CD14-positive monocyte (primary cell): ENCODE measurements at regions not wholly inside any gene's neighbourhood (a gene's known extent, or its start where the extent isn't known, plus 50 kb on each side); places are given as distances from the start of the nearest gene placed in this dataset.

ENCODE experiments used
- DNase-seq, 3 donors: peaks; one replicate each; pipeline ENCODE4 v3.0.0-alpha.2; 2011 to 2022
- H2AFZ ChIP-seq: 2 replicates; pipeline ENCODE4 v1.6.0; 2012; ENCODE audit warnings: mild to moderate bottlenecking, low read depth, low read length, inconsistent platforms; ENCODE audit not compliant: insufficient read depth, poor library complexity, severe bottlenecking
- H3K27ac ChIP-seq, 2 donors: 1 replicate in 1 of 2; 2 replicates in 1 of 2; pipeline ENCODE4 v1.5.1; 2012 to 2013; ENCODE audit warnings: low read length in 2 of 2, control low read depth in 1 of 2, inconsistent platforms in 1 of 2, low read depth in 1 of 2, mild to moderate bottlenecking in 1 of 2
- H3K27me3 ChIP-seq, 2 donors: one replicate each; pipeline versions ENCODE4 v1.6.0 to v1.6.1; 2011 to 2013; ENCODE audit warnings: low read length in 2 of 2; ENCODE audit not compliant: control insufficient read depth in 2 of 2, insufficient read depth in 2 of 2
- H3K36me3 ChIP-seq, 2 donors: replicated peaks in 1 of 2; 1 replicate in 1 of 2; 2 replicates in 1 of 2; pipeline versions ENCODE4 v1.5.1 to v1.6.1; 2012 to 2013; ENCODE audit warnings: low read length in 2 of 2, control low read depth in 1 of 2, inconsistent platforms in 1 of 2, mild to moderate bottlenecking in 1 of 2; ENCODE audit not compliant: insufficient read depth in 2 of 2, control insufficient read depth in 1 of 2
- H3K4me1 ChIP-seq, 2 donors: 1 replicate in 1 of 2; 2 replicates in 1 of 2; pipeline versions ENCODE4 v1.5.1 to v1.6.1; 2012 to 2013; ENCODE audit warnings: low read length in 2 of 2, control low read depth in 1 of 2, inconsistent platforms in 1 of 2, mild to moderate bottlenecking in 1 of 2, moderate library complexity in 1 of 2; ENCODE audit not compliant: insufficient read depth in 2 of 2, control insufficient read depth in 1 of 2
- H3K4me2 ChIP-seq: replicated peaks from 2 replicates; pipeline ENCODE3; 2012; ENCODE audit warnings: low read length, moderate library complexity, mild to moderate bottlenecking; ENCODE audit not compliant: poor library complexity, severe bottlenecking; ENCODE audit errors: extremely low read depth
- H3K4me3 ChIP-seq, 3 experiments: fragments of 200-600 bp in 1 of 3; sonication (generic) in 1 of 3; replicated peaks in 1 of 3; 1 replicate in 2 of 3; 2 replicates in 1 of 3; pipeline ENCODE4 v1.5.1; 2011 to 2013; ENCODE audit warnings: low read length in 3 of 3, mild to moderate bottlenecking in 3 of 3, control low read depth in 2 of 3, low read depth in 2 of 3, inconsistent platforms in 1 of 3, moderate library complexity in 1 of 3
- H3K79me2 ChIP-seq: 2 replicates; pipeline ENCODE4 v1.6.0; 2012; ENCODE audit warnings: mild to moderate bottlenecking, control low read depth, inconsistent platforms, low read length, moderate library complexity; ENCODE audit not compliant: insufficient read depth
- H3K9ac ChIP-seq: 2 replicates; pipeline ENCODE4 v1.6.0; 2017; ENCODE audit warnings: low read length, mild to moderate bottlenecking; ENCODE audit not compliant: insufficient read depth, poor library complexity, severe bottlenecking
- H3K9me3 ChIP-seq, 2 donors: replicated peaks in 1 of 2; 1 replicate in 1 of 2; 2 replicates in 1 of 2; pipeline versions ENCODE4 v1.5.1 to v1.6.1; 2012 to 2013; ENCODE audit warnings: low read length in 2 of 2, control low read depth in 1 of 2; ENCODE audit not compliant: control insufficient read depth in 1 of 2, insufficient read depth in 1 of 2
- H4K20me1 ChIP-seq: 2 replicates; pipeline ENCODE4 v1.6.0; 2012; ENCODE audit warnings: mild to moderate bottlenecking, low read length, control low read depth, moderate library complexity; ENCODE audit not compliant: insufficient read depth
- H3K27ac Mint-ChIP-seq, 7 donors: one replicate each; pipeline ENCODE4 v1.8.0; 2020; ENCODE audit warnings: mild to moderate bottlenecking in 7 of 7, mixed read lengths in 7 of 7, moderate library complexity in 6 of 7, inconsistent platforms in 2 of 7
- H3K27me3 Mint-ChIP-seq, 3 donors: one replicate each; pipeline ENCODE4 v1.8.0; 2021 to 2022; ENCODE audit warnings: low read depth in 3 of 3, mild to moderate bottlenecking in 3 of 3, mixed read lengths in 3 of 3, moderate library complexity in 3 of 3, inconsistent platforms in 1 of 3
- H3K36me3 Mint-ChIP-seq, 2 donors: one replicate each; pipeline ENCODE4 v1.8.0; 2020; ENCODE audit warnings: mixed read lengths in 2 of 2, inconsistent platforms in 1 of 2, mild to moderate bottlenecking in 1 of 2
- H3K4me1 Mint-ChIP-seq: one replicate; pipeline ENCODE4 v1.8.0; 2020; ENCODE audit warnings: mild to moderate bottlenecking, mixed read lengths
- H3K4me3 Mint-ChIP-seq, 2 donors: one replicate each; pipeline ENCODE4 v1.8.0; 2020; ENCODE audit warnings: mild to moderate bottlenecking in 2 of 2, mixed read lengths in 2 of 2, moderate library complexity in 1 of 2
- H3K9me3 Mint-ChIP-seq, 7 donors: one replicate each; pipeline ENCODE4 v1.8.0; 2020 to 2022; ENCODE audit warnings: mixed read lengths in 7 of 7, mild to moderate bottlenecking in 6 of 7, moderate library complexity in 6 of 7, inconsistent platforms in 2 of 7
- whole genome bisulfite sequencing: methylation state at CpG from one replicate; pipeline ENCODE4 v1.1.5; 2013; ENCODE audit warnings: missing lambda C conversion rate; ENCODE audit not compliant: insufficient coverage; 5-methylcytosine and 5-hydroxymethylcytosine counted together
- intact Hi-C, 2 donors: fragments of 100-400 bp; cut with micrococcal nuclease; formaldehyde crosslinking; loops; one replicate each; pipeline versions ENCODE4 v1.15.0 to v1.15.1; 2023
- TF ChIP-seq, protein P1 (sequence below): fragments of 200-600 bp; IDR thresholded peaks from one replicate; pipeline ENCODE4 v1.8.0; 2022; ENCODE audit warnings: antibody characterized with exemption, mild to moderate bottlenecking

- H3K9ac ChIP-seq: no peak overlapping the region
- no peak overlapping the region for H3K4me2 ChIP-seq
- no peak overlapping the region for H3K4me3 ChIP-seq
- Mint-ChIP-seq H3K4me1 (peaks cover 3% of the 10 kb centered on the region), H3K27me3 (peaks cover 0 to 2% (median 2%) of the 10 kb centered on the region in 3 donors), H3K36me3 (no peaks in the 10 kb centered on the region), H3K4me3 (no peak overlapping the region), H3K9me3 (peaks cover 5 to 27% (median 16%) of the 10 kb centered on the region in 7 donors), H3K27ac (no peak overlapping the region)
- intact Hi-C loops: no loop called here
- H2AFZ ChIP-seq: no peak overlapping the region
- TF ChIP-seq, protein P1, sequence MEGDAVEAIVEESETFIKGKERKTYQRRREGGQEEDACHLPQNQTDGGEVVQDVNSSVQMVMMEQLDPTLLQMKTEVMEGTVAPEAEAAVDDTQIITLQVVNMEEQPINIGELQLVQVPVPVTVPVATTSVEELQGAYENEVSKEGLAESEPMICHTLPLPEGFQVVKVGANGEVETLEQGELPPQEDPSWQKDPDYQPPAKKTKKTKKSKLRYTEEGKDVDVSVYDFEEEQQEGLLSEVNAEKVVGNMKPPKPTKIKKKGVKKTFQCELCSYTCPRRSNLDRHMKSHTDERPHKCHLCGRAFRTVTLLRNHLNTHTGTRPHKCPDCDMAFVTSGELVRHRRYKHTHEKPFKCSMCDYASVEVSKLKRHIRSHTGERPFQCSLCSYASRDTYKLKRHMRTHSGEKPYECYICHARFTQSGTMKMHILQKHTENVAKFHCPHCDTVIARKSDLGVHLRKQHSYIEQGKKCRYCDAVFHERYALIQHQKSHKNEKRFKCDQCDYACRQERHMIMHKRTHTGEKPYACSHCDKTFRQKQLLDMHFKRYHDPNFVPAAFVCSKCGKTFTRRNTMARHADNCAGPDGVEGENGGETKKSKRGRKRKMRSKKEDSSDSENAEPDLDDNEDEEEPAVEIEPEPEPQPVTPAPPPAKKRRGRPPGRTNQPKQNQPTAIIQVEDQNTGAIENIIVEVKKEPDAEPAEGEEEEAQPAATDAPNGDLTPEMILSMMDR: no peak
- H4K20me1 ChIP-seq: no peaks in the 10 kb centered on the region
- DNase-seq: no peak
- H3K36me3 ChIP-seq: no peaks in the 10 kb centered on the region
- H3K27ac ChIP-seq: no peak overlapping the region
- H3K4me1 ChIP-seq: no peaks in the 10 kb centered on the region
- H3K79me2 ChIP-seq: no peaks in the 10 kb centered on the region
- H3K9me3 ChIP-seq: peaks cover 26 to 57% of the 10 kb centered on the region in 2 donors
- 87% methylated on average over 8 of the region's 8 CpGs for WGBS
- no peaks in the 10 kb centered on the region for H3K27me3 ChIP-seq
Observed at GRCh38 chr6:168849459-168849858, 404.2 kb downstream of the THBS2 start.

GRCh38 chr6:168848797-168849196, 404.8 kb downstream of the THBS2 start:
- Histone ChIP-seq H3K4me2 (no peak overlapping the region), H3K79me2 (no peaks in the 10 kb centered on the region), H3K9ac (no peak overlapping the region), H3K4me1 (no peaks in the 10 kb centered on the region), H3K27ac (no peak overlapping the region), H3K9me3 (peaks cover 29 to 63% of the 10 kb centered on the region in 2 donors), H2AFZ (no peak overlapping the region), H3K27me3 (no peaks in the 10 kb centered on the region), H4K20me1 (no peaks in the 10 kb centered on the region), H3K4me3 (no peak overlapping the region), H3K36me3 (no peaks in the 10 kb centered on the region)
- TF ChIP-seq, protein P1: no peak
- no peak for DNase-seq
- Mint-ChIP-seq H3K9me3 (peaks cover 7 to 27% (median 16%) of the 10 kb centered on the region in 7 donors), H3K4me1 (peaks cover 3% of the 10 kb centered on the region), H3K27ac (no peak overlapping the region), H3K36me3 (no peaks in the 10 kb centered on the region), H3K27me3 (peaks cover 0 to 2% (median 2%) of the 10 kb centered on the region in 3 donors), H3K4me3 (peak overlapping the region in 1 of 2 donors; percentile 6)
- WGBS: no CpG with 5 or more reads among the region's 6 CpGs
- intact Hi-C loops: no loop called here
